Liver (tissue), 3 donors: ENCODE measurements at regions not wholly inside any gene's neighbourhood (a gene's known extent, or its start where the extent isn't known, plus 50 kb on each side); places are given as distances from the start of the nearest gene placed in this dataset.

Experiments
- EGR1 ChIP-seq, 2 donors: IDR thresholded peaks; 2 replicates each; pipeline ENCODE4 v1.6.1; 2016 to 2018; ENCODE audit warnings: antibody characterized with exemption in 2 of 2, low read depth in 2 of 2
- RAD21 ChIP-seq, 2 donors: IDR thresholded peaks; 2 replicates each; pipeline ENCODE4 v1.6.1; 2016; ENCODE audit warnings: antibody characterized with exemption in 2 of 2, mild to moderate bottlenecking in 2 of 2
- REST ChIP-seq: IDR thresholded peaks from 2 replicates; pipeline ENCODE4 v1.6.1; 2016; ENCODE audit warnings: antibody characterized with exemption, mild to moderate bottlenecking
- RXRA ChIP-seq, 2 donors: IDR thresholded peaks; 2 replicates each; pipeline ENCODE4 v1.6.1; 2017 to 2018; ENCODE audit warnings: antibody characterized with exemption in 2 of 2, mild to moderate bottlenecking in 1 of 2
- TAF1 ChIP-seq: conservative IDR thresholded peaks from 2 replicates; pipeline ENCODE4 v1.6.1; 2016; ENCODE audit warnings: antibody characterized with exemption, mild to moderate bottlenecking
- YY1 ChIP-seq: IDR thresholded peaks from 2 replicates; pipeline ENCODE4 v1.6.1; 2016; ENCODE audit warnings: antibody characterized with exemption, mild to moderate bottlenecking
- ZBTB33 ChIP-seq: IDR thresholded peaks from 2 replicates; pipeline ENCODE4 v1.6.1; 2016; ENCODE audit warnings: antibody characterized with exemption
- TF ChIP-seq, protein P1 (sequence below): fragments of 150-350 bp; IDR thresholded peaks from 2 replicates; pipeline ENCODE4 v1.5.1; 2017; ENCODE audit warnings: improper control_type of control experiment, low read depth, low read length; ENCODE audit not compliant: missing input control
- TF ChIP-seq, protein P2 (sequence below): IDR thresholded peaks from 2 replicates; pipeline ENCODE4 v1.6.1; 2016; ENCODE audit warnings: antibody characterized with exemption
- donor health status: healthy.
- donor health status: healthy.

GRCh38 chr1:9444532-9444931, 94.7 kb upstream of the SLC25A33 start:
- TF ChIP-seq, protein P1, sequence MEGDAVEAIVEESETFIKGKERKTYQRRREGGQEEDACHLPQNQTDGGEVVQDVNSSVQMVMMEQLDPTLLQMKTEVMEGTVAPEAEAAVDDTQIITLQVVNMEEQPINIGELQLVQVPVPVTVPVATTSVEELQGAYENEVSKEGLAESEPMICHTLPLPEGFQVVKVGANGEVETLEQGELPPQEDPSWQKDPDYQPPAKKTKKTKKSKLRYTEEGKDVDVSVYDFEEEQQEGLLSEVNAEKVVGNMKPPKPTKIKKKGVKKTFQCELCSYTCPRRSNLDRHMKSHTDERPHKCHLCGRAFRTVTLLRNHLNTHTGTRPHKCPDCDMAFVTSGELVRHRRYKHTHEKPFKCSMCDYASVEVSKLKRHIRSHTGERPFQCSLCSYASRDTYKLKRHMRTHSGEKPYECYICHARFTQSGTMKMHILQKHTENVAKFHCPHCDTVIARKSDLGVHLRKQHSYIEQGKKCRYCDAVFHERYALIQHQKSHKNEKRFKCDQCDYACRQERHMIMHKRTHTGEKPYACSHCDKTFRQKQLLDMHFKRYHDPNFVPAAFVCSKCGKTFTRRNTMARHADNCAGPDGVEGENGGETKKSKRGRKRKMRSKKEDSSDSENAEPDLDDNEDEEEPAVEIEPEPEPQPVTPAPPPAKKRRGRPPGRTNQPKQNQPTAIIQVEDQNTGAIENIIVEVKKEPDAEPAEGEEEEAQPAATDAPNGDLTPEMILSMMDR, result no peak
- no peak for TF ChIP-seq REST
- no peak for TF ChIP-seq RXRA (IDR thresholded peaks at IDR 0.05)
- no peak for TF ChIP-seq RAD21 (IDR thresholded peaks at IDR 0.05)
- TF ChIP-seq YY1, result no peak
- no peak for TF ChIP-seq TAF1
- TF ChIP-seq ZBTB33, result no peak
- TF ChIP-seq, protein P2, sequence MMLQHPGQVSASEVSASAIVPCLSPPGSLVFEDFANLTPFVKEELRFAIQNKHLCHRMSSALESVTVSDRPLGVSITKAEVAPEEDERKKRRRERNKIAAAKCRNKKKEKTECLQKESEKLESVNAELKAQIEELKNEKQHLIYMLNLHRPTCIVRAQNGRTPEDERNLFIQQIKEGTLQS, result no peak
- no peak for TF ChIP-seq EGR1 (IDR thresholded peaks at IDR 0.05; ENCODE audit: low read depth in 2 of 2)
